GM18499 (cell line): ENCODE measurements at regions not wholly inside any gene's neighbourhood (a gene's known extent, or its start where the extent isn't known, plus 50 kb on each side); places are given as distances from the start of the nearest gene placed in this dataset.
"Not testable (repeated sequence)": the region's sequence is repeated elsewhere in the genome, so short reads cannot be mapped to it uniquely, and the experiment has no call there.

ENCODE experiments used
- ATAC-seq: cut with Tn5 transposase; IDR thresholded peaks from one replicate; pipeline ENCODE4 v1.9.1; 2021; ENCODE audit warnings: moderate number of reproducible peaks; ENCODE audit not compliant: insufficient read depth, unreplicated experiment

- no peak for ATAC-seq
These were observed 264.9 kb downstream of the RHOU start for GRCh38 chr1:229000187-229000586.

DNA sequence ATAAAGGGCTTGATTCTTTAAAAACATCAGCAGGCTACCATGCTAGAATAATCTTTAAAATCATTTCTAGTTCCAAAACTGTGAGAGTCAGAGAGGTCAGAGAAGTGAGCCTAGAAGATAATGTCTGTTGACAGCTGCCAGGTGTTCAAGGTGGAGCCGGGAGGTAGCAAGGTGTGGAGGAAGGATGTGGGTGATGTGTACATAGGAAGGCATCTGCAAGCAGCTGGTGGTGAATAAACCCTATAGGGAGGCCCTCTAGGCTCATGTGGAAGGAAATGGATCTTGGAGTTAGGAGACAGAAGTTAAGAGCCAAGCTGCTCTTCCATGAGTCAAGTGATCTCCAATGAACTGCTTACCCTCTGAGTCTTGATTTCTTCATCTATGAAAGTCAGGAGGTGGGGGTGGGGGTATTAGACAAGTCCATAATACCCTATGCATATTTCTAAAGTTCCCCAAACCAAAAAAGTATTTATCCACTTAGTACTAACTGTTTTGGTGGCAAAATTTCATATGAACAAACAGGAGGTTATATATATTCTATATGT lies 266.3 kb downstream of the RHOU start:
- no peak for ATAC-seq

- ATAC-seq = no peak
These were observed 266.8 kb downstream of the RHOU start for GRCh38 chr1:229002037-229002436.

DNA sequence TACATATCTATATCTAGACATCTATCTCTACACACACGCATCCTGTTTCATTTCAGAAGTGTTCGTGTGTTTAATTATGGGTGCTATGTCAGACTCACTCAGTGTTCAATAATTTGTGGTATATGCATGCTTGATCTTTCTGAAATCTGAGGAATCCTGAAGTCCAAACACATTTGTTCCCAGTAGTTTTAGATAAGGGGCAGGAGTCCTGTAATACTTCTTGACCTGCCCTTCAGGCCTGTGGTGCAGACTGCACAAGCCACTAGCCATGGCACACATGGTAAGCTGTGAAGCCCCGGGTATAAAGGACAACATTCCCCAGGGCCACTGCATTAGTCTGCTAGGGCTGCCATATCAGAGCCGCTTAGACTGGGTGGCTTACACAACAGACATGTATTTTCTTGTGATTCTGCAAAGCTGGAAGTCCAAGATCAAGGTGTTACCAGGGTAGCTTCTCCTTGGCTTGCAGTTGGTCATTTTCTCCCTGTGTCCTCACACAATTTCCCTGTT lies 267.2 kb downstream of the RHOU start:
- no peak for ATAC-seq

GRCh38 chr1:229003233-229004031 lies 267.5 kb upstream of the RAB4A start:
- no peak for ATAC-seq

DNA sequence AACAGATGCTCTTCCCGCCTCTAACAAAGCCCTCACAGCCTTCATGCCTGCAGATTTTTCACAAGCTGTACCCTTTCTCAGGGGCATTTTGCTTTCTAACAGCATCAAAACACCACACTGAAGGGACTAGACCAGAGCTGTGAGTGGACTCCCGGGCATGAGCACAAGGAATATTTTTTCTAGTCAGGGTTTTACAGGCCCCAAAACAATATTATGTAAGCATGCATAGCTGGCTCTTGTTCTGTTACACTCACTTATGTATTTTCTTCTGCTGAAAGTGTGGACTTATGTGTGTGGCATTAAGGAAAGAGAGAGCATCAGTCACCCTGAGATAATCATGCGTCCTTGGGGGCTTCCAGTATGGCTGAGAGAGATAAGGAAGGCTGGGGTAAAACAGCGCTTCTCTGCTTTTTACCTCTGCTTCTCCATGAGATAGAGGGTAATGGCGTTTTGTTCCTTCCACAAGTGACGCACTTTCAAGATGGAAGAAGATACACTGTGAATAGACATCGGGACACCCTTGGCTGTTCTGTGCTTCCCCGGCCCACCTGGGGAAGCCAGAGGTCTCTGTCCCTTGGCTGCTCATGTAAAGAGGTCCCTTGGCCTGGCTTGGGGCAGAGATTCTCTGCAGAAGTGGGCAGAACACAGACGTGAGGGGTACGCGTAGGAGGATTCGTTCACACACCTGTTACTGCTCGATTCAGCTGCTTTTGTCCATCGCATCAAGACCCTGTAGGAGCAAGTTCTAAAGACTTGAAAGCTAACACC lies 266.7 kb upstream of the RAB4A start:
- ATAC-seq = no peak

GRCh38 chr1:229005097-229005496 lies 265.8 kb upstream of the RAB4A start:
- no peak for ATAC-seq

GRCh38 chr1:229005556-229005955 lies 265.4 kb upstream of the RAB4A start:
- ATAC-seq = no peak

- ATAC-seq = no peak
These were observed 264.6 kb upstream of the RAB4A start for GRCh38 chr1:229006121-229006870.

DNA sequence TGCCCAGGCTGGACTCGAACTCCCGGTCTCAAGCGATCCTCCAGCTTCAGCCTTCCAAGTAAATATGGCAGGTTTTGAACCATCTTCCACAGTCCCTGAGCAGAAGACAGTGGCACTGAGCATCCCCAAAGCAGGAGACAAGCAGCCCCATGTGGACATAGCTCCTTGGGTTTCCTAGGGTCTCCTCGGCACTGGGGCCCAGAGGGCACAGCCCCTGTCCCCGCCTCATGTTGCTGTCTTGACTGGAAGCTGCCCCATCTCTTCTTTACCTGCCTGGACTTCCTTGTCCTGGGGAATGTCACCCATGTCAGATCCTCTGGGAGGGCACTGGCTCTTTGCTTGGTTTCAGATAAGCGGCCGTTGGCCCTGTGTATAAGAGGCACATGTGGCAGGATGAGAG lies 263.7 kb upstream of the RAB4A start:
- no peak for ATAC-seq

DNA sequence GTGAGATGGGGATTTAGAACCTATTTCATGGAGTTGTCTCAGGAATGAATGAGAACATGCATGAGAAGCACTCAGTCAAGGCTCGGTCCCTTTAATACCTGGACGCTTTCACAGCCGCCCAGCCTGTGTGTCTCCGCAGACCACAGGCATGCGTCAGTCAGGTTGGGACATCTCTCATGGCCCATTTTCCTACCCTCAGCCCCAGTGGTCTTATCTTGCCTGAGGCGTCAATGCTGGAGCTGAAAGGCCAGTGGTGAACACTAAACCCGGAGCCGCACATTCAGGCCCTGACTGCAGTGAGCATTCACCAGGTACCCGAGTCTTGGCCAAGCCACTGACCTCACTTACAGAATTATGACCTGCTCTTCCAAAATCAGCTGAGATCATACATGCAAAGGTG lies 263.2 kb upstream of the RAB4A start:
- ATAC-seq = no peak

- ATAC-seq = not testable (repeated sequence)
These were observed 262.6 kb upstream of the RAB4A start for GRCh38 chr1:229008347-229008746.

- ATAC-seq = no peak
These were observed 259.9 kb upstream of the RAB4A start for GRCh38 chr1:229011022-229011421.

DNA sequence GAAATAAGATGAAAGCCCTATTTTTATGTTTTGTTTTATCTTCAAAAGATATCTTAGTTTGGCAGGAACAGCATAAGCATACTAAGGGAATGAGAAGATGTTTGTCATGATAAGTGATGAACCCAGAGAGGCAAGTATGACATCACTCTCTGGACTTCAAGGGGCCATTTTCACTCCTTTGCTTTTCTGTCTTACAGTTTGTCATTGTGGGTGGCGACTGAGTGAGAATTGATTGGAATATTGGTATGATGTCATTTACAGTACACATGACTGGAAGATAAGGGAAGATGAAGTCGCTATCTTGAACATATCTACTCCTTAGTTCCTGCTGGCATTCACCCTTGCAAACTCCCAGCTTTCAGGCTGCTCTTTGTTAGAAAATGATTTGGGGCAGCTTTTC lies 258.1 kb upstream of the RAB4A start:
- ATAC-seq = no peak

GRCh38 chr1:229013981-229014380 lies 256.9 kb upstream of the RAB4A start:
- ATAC-seq = no peak

DNA sequence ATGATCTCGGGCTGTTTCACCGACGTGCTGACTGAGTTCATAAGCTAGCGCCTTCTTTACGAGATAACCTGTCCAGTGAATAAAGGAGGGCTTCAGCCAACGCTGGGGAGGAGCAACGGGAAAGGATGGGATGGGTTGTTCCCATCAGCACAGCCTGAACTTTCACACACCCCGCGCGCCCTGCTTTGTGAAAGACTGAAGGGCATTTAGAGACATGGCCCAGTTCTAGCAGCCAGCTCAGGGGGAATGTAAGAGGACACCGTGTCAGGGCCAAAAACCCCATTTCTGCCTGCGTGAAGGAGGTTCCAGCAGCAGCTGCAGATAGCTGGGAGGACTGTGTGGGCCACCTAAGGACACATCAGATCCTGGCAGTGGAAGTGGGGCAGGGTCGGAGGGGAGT lies 255.1 kb upstream of the RAB4A start:
- no peak for ATAC-seq

DNA sequence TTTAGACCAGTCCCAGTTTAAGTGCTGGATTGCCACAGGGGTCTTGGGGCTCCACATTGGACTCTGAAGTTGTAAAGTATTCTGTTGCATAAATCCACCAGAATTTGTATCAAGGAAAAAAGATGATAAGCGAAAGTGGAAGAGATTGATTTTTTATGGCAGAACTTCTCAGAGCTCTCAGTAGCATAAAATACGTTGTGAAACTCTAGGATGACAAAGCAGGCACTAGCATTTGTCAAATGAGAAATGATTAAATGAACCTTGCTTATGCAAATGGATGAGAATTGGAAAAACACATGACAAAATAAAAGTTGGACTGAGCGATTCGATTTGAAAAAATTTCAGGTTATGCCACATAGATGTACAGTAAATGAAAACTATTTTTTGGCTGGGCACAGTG lies 253.8 kb upstream of the RAB4A start:
- no peak for ATAC-seq

DNA sequence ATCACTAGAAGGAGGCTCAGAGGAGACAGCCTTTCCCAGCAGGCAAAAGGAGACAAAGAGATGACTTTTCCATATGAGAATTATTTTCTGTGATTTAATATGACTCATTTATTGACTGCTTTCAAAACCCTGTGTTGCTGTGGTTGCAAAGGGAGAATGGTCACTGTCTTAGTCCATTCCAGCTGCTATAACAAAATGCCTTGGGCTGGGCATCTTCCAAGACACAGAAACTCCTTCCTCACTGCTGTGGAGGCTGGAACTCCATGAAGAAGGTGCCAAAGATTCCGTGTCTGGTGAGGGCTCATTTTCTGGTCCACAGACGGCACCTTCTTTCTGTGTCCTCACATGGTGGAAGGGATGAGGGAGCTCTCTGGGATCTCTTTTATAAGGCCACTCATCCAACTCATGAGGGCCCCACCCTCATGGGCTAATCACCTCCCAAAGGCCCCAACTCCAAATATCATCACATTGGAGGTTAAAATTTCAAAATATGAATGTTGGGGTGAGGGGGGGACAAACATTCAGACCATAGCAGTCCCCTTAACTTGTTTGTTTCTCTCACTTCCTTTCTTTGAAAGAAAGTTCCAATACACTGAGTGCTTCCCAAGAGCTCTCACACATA lies 252.1 kb upstream of the RAB4A start:
- ATAC-seq = no peak

DNA sequence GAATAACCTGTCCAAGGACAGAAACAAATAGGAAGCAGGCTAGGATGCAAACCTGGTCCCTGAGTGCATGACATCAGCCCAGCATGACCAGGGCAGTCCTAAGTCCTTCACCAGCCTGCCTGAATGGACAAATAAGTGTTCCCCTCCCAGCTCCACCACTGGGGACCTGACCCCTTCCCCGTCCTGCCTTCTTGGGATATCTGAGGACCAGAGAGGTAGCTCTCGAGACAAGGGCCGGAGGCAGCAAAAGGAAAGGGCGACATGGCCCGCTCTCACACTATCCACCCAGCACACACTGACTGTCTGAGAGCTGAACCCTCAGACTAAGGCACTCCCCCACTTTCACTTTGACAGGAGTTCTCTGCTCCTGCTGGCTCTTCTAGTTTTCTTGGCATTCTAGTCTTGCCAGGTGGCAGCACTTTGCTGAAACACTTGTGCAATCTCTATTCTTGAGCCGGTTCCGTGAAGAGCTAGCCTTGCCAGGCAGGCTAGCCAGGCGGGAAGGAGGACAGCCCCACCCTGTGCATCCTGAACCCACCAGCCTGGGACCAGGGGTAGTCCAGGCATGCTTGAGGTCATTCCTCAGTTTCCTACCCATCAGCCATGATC lies 251.1 kb upstream of the RAB4A start:
- no peak for ATAC-seq

DNA sequence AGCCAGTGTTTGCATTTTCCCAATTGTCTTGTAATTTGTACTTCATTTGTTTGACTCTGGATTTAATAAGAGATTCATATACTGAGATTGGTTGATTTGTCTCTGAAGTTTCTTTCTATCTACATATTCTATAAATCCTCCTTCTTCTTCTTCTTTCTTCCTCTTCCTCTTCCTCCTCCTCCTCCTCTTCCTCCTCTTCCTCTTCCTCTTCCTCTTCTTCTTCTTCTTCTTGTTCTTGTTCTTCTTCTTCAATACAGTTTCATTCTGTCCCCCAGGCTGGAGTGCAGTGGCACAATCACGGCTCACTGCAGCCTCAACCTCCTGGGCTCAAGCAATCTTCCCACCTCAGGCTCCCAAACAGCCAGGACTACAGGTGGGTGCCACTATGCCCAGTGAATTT lies 249.9 kb upstream of the RAB4A start:
- ATAC-seq = not testable (repeated sequence)
